Naive thymus-derived CD4-positive, alpha-beta T cell (primary cell): ENCODE measurements at regions not wholly inside any gene's neighbourhood (a gene's known extent, or its start where the extent isn't known, plus 50 kb on each side); places are given as distances from the start of the nearest gene placed in this dataset.
A peak's percentile ranks its signal among the peaks of the same experiment; 100 is the strongest.
"Not testable (repeated sequence)": the region's sequence is repeated elsewhere in the genome, so short reads cannot be mapped to it uniquely, and the experiment has no call there.

ENCODE experiments used
- ATAC-seq: fragments of 150-1000 bp; cut with Tn5 transposase; 2 replicates; pipeline ENCODE4 v1.10.0; 2021; ENCODE audit warnings: mild to moderate bottlenecking, moderate library complexity
- CTCF ChIA-PET: fragments of 350-600 bp; sonication (Branson Sonifier 250); formaldehyde crosslinking; loops from one replicate; lab custom pipeline; 2021; ENCODE audit warnings: antibody characterized with exemption; lab: Charles Lee
- POLR2A ChIA-PET: fragments of 350-600 bp; sonication (Branson Sonifier 250); formaldehyde crosslinking; loops from one replicate; lab custom pipeline; 2021; ENCODE audit warnings: antibody characterized with exemption, inconsistent platforms; lab: Charles Lee
- DNase-seq, 9 donors: peaks; one replicate each; pipeline versions ENCODE4 v3.0.0 to v3.0.0-alpha.2; 2020 to 2022; ENCODE audit warnings: mixed read lengths in 1 of 9
- H3K27ac ChIP-seq: one replicate; pipeline ENCODE4 v1.7.0; 2013; ENCODE audit warnings: mild to moderate bottlenecking, low read depth, low read length, moderate library complexity
- H3K27me3 ChIP-seq, 2 donors: one replicate each; pipeline ENCODE4 v1.7.0; 2013; ENCODE audit warnings: low read length in 2 of 2, mild to moderate bottlenecking in 2 of 2, moderate library complexity in 2 of 2; ENCODE audit not compliant: control insufficient read depth in 2 of 2, insufficient read depth in 2 of 2
- H3K36me3 ChIP-seq, 3 experiments: 1 replicate in 2 of 3; 2 replicates in 1 of 3; pipeline ENCODE4 v1.7.0; 2013; ENCODE audit warnings: low read length in 3 of 3, mild to moderate bottlenecking in 3 of 3, moderate library complexity in 1 of 3; ENCODE audit not compliant: insufficient read depth in 3 of 3, control insufficient read depth in 2 of 3
- H3K4me1 ChIP-seq, 2 donors: one replicate each; pipeline ENCODE4 v1.7.0; 2013; ENCODE audit warnings: low read length in 2 of 2, mild to moderate bottlenecking in 2 of 2, moderate library complexity in 1 of 2; ENCODE audit not compliant: control insufficient read depth in 2 of 2, insufficient read depth in 2 of 2
- H3K4me3 ChIP-seq: 2 replicates; pipeline ENCODE4 v1.7.0; 2013; ENCODE audit warnings: mild to moderate bottlenecking, low read length
- H3K9me3 ChIP-seq, 3 experiments: 1 replicate in 2 of 3; 2 replicates in 1 of 3; pipeline ENCODE4 v1.7.0; 2013; ENCODE audit warnings: low read length in 3 of 3; ENCODE audit not compliant: control insufficient read depth in 2 of 3
- H3K27ac Mint-ChIP-seq, 9 donors: one replicate each; pipeline ENCODE4 v1.8.0; 2020 to 2022; ENCODE audit warnings: mixed read lengths in 9 of 9, mild to moderate bottlenecking in 8 of 9, moderate library complexity in 5 of 9, inconsistent platforms in 2 of 9
- H3K27me3 Mint-ChIP-seq, 5 donors: one replicate each; pipeline ENCODE4 v1.8.0; 2021 to 2022; ENCODE audit warnings: mixed read lengths in 5 of 5, mild to moderate bottlenecking in 1 of 5
- H3K36me3 Mint-ChIP-seq, 5 donors: one replicate each; pipeline ENCODE4 v1.8.0; 2020 to 2022; ENCODE audit warnings: mixed read lengths in 5 of 5, mild to moderate bottlenecking in 3 of 5, inconsistent platforms in 1 of 5
- H3K4me1 Mint-ChIP-seq, 7 donors: one replicate each; pipeline ENCODE4 v1.8.0; 2020 to 2022; ENCODE audit warnings: mixed read lengths in 7 of 7, mild to moderate bottlenecking in 3 of 7, inconsistent platforms in 1 of 7
- H3K4me3 Mint-ChIP-seq, 10 donors: one replicate each; pipeline ENCODE4 v1.8.0; 2020 to 2022; ENCODE audit warnings: mild to moderate bottlenecking in 10 of 10, mixed read lengths in 10 of 10, moderate library complexity in 6 of 10, inconsistent platforms in 2 of 10
- H3K9me3 Mint-ChIP-seq, 11 donors: one replicate each; pipeline ENCODE4 v1.8.0; 2020 to 2022; ENCODE audit warnings: mixed read lengths in 11 of 11, mild to moderate bottlenecking in 4 of 11, inconsistent platforms in 1 of 11, moderate library complexity in 1 of 11
- intact Hi-C, 2 donors: fragments of 100-400 bp; cut with micrococcal nuclease; formaldehyde crosslinking; loops; one replicate each; pipeline ENCODE4 v1.15.1; 2023

GRCh38 chr7:32732767-32733166, 158.8 kb downstream of the KBTBD2 start:
- H3K27ac Mint-ChIP-seq, H3K4me3 ChIP-seq, H3K4me1 ChIP-seq, CTCF ChIA-PET, intact Hi-C loops, H3K36me3 Mint-ChIP-seq, POLR2A ChIA-PET, H3K27ac ChIP-seq, DNase-seq, H3K4me3 Mint-ChIP-seq, ATAC-seq, H3K4me1 Mint-ChIP-seq, H3K9me3 ChIP-seq, H3K9me3 Mint-ChIP-seq, H3K27me3 ChIP-seq, H3K36me3 ChIP-seq: not testable (repeated sequence)
- peaks cover 0 to 38% (median 8%) of the 10 kb centered on the region in 5 donors for H3K27me3 Mint-ChIP-seq

GRCh38 chr7:32729335-32729675, 162.3 kb downstream of the KBTBD2 start:
- H3K9me3 Mint-ChIP-seq, intact Hi-C loops, H3K36me3 Mint-ChIP-seq, H3K36me3 ChIP-seq, H3K9me3 ChIP-seq, H3K27me3 ChIP-seq, DNase-seq, H3K4me1 ChIP-seq, H3K4me3 ChIP-seq, CTCF ChIA-PET, POLR2A ChIA-PET, H3K27ac ChIP-seq, ATAC-seq: not testable (repeated sequence)
- Mint-ChIP-seq H3K27me3 (peaks cover 0 to 49% (median 12%) of the 10 kb centered on the region in 5 donors), H3K4me3 (peak overlapping the region in 8 of 10 donors; percentile 16 to 86 (median 73)), H3K4me1 (peaks cover 3 to 13% (median 7%) of the 10 kb centered on the region in 7 donors), H3K27ac (peak overlapping the region in 1 of 9 donors; percentile 41)

- H3K9me3 ChIP-seq, H3K27me3 ChIP-seq, H3K9me3 Mint-ChIP-seq, CTCF ChIA-PET, H3K36me3 ChIP-seq, intact Hi-C loops, H3K4me1 Mint-ChIP-seq, H3K4me1 ChIP-seq, H3K36me3 Mint-ChIP-seq, POLR2A ChIA-PET, H3K4me3 ChIP-seq, H3K27ac ChIP-seq: not testable (repeated sequence)
- ATAC-seq = peak; percentile 77
- peaks cover 0 to 46% (median 14%) of the 10 kb centered on the region in 5 donors for H3K27me3 Mint-ChIP-seq
- DNase-seq = peak in 8 of 9 donors; percentile 11 to 56 (median 26)
- peak overlapping the region in 1 of 9 donors; percentile 41 for H3K27ac Mint-ChIP-seq
- peak overlapping the region; percentile 16 to 86 (median 78) for H3K4me3 Mint-ChIP-seq
Observed at GRCh38 chr7:32728412-32729334, 162.9 kb downstream of the KBTBD2 start.

GRCh38 chr7:32727483-32728411, 163.8 kb downstream of the KBTBD2 start:
- CTCF ChIA-PET, H3K36me3 Mint-ChIP-seq, intact Hi-C loops, H3K27ac ChIP-seq, POLR2A ChIA-PET, H3K36me3 ChIP-seq, H3K9me3 ChIP-seq, H3K4me1 ChIP-seq, H3K27me3 ChIP-seq, H3K4me1 Mint-ChIP-seq, H3K9me3 Mint-ChIP-seq: not testable (repeated sequence)
- ATAC-seq = peak; percentile 76
- peak overlapping the region; percentile 13 for H3K4me3 ChIP-seq
- peaks cover 0 to 49% (median 18%) of the 10 kb centered on the region in 5 donors for H3K27me3 Mint-ChIP-seq
- peak overlapping the region in 2 of 9 donors; percentile 58 to 66 for H3K27ac Mint-ChIP-seq
- peak in 7 of 9 donors; percentile 1 to 60 (median 17) for DNase-seq
- H3K4me3 Mint-ChIP-seq = peak overlapping the region; percentile 67 to 95 (median 84)

GRCh38 chr7:32722837-32723236, 168.7 kb downstream of the KBTBD2 start:
- H3K4me3 ChIP-seq, H3K9me3 Mint-ChIP-seq, DNase-seq, H3K27ac Mint-ChIP-seq, H3K36me3 Mint-ChIP-seq, H3K4me1 Mint-ChIP-seq, intact Hi-C loops, ATAC-seq, POLR2A ChIA-PET, H3K27me3 ChIP-seq, H3K36me3 ChIP-seq, H3K4me1 ChIP-seq, H3K27ac ChIP-seq, H3K4me3 Mint-ChIP-seq, H3K9me3 ChIP-seq: not testable (repeated sequence)
- CTCF ChIA-PET = interaction anchor here (0.6 kb wide), 1 partner anchor 180 kb away, joined by 3 read pairs; no protein-coding TSS in a partner anchor
- H3K27me3 Mint-ChIP-seq = peaks cover 0 to 36% (median 21%) of the 10 kb centered on the region in 5 donors

- no peak overlapping the region for H3K4me3 Mint-ChIP-seq
- no peaks in the 10 kb centered on the region for H3K9me3 ChIP-seq
- POLR2A ChIA-PET = no interaction called here
- CTCF ChIA-PET = no interaction called here
- ATAC-seq (no peak), DNase-seq (no peak)
- H3K4me1 Mint-ChIP-seq = peaks cover under 1 to 11% (median 6%) of the 10 kb centered on the region in 7 donors
- peaks cover 0 to 10% (median 0%) of the 10 kb centered on the region in 5 donors for H3K27me3 Mint-ChIP-seq
- H3K27ac Mint-ChIP-seq = no peak overlapping the region
- H3K27ac ChIP-seq = no peak overlapping the region
- H3K36me3 Mint-ChIP-seq = no peaks in the 10 kb centered on the region
- H3K4me3 ChIP-seq = no peak overlapping the region
- H3K9me3 Mint-ChIP-seq = peaks cover 0 to 8% (median 0%) of the 10 kb centered on the region in 11 donors
- H3K36me3 ChIP-seq = no peaks in the 10 kb centered on the region
- H3K4me1 ChIP-seq = no peaks in the 10 kb centered on the region
- H3K27me3 ChIP-seq = no peaks in the 10 kb centered on the region
- intact Hi-C loops = loop anchor here in 1 of 2 donors (5.0 to 10.0 kb wide), 2 partner anchors 413 to 1241 kb away; partner anchors contain the start of gene RP9
Observed at GRCh38 chr7:32694182-32694581, 197.4 kb downstream of the KBTBD2 start.
